Ovary (tissue), 7 donors: ENCODE measurements at regions not wholly inside any gene's neighbourhood (a gene's known extent, or its start where the extent isn't known, plus 50 kb on each side); places are given as distances from the start of the nearest gene placed in this dataset.
"Not testable (repeated sequence)": the region's sequence is repeated elsewhere in the genome, so short reads cannot be mapped to it uniquely, and the experiment has no call there.

ENCODE experiments used
- DNase-seq, 5 donors: peaks; one replicate each; pipeline ENCODE4 v3.0.0-alpha.2; 2019 to 2020
- H3K27ac ChIP-seq, 2 donors: fragments of 200-600 bp; one replicate each; pipeline versions ENCODE4 v1.5.1 to v1.8.0; 2019 to 2022
- H3K27me3 ChIP-seq: fragments of 200-600 bp; one replicate; pipeline ENCODE4 v1.8.0; 2022
- H3K36me3 ChIP-seq: fragments of 200-600 bp; sonication (generic); one replicate; pipeline ENCODE4 v1.5.1; 2019
- H3K4me1 ChIP-seq: one replicate; pipeline ENCODE4 v1.8.1; 2013; ENCODE audit warnings: mild to moderate bottlenecking, moderate library complexity; ENCODE audit not compliant: insufficient read depth
- H3K4me3 ChIP-seq: fragments of 200-600 bp; sonication (generic); one replicate; pipeline ENCODE4 v1.5.1; 2017
- H3K9me3 ChIP-seq, 2 donors: fragments of 200-600 bp in 1 of 2; sonication (generic) in 1 of 2; one replicate each; pipeline versions ENCODE4 v1.5.1 to v1.8.1; 2013 to 2019; ENCODE audit warnings: mild to moderate bottlenecking in 1 of 2, moderate library complexity in 1 of 2
- CTCF ChIP-seq, 3 donors: fragments of 450-650 bp in 2 of 3; fragments of 200-600 bp in 1 of 3; IDR thresholded peaks; one replicate each; pipeline versions ENCODE4 v1.5.1 to v1.8.0; 2016 to 2022; ENCODE audit warnings: antibody characterized with exemption in 3 of 3, mild to moderate bottlenecking in 1 of 3
- EP300 ChIP-seq: sonication (generic); formaldehyde crosslinking; IDR thresholded peaks from one replicate; pipeline ENCODE4 v1.6.1; 2017; ENCODE audit warnings: antibody characterized with exemption
- POLR2A ChIP-seq: fragments of 450-650 bp; IDR thresholded peaks from one replicate; pipeline ENCODE4 v1.6.1; 2017; ENCODE audit warnings: antibody characterized with exemption, mild to moderate bottlenecking, moderate library complexity
- WGBS, 3 donors: extraction: QIAGEN DNeasy Blood & Tissue Kit in 1 of 3; methylation state at CpG; one replicate each; pipeline versions ENCODE4 v1.1.5 to v1.1.7; 2013 to 2017; 5-methylcytosine and 5-hydroxymethylcytosine counted together
- intact Hi-C, 4 donors: fragments of 100-400 bp; cut with DNase I; formaldehyde crosslinking; loops; one replicate each; pipeline versions ENCODE4 v1.11.0 to v1.15.1; 2022 to 2023
- donor health status: DM: no; HTN: no; CAD: no; lungs with moderate emphysema.
- donor health status: DM: no; HTN: no; CAD: no.
- donor health status: Bipolar disorder and iron deficiency.
- donor health status: DM: no; HTN: no; CAD: no.
- donor health status: DM: yes; HTN: yes; CAD: no.

DNA sequence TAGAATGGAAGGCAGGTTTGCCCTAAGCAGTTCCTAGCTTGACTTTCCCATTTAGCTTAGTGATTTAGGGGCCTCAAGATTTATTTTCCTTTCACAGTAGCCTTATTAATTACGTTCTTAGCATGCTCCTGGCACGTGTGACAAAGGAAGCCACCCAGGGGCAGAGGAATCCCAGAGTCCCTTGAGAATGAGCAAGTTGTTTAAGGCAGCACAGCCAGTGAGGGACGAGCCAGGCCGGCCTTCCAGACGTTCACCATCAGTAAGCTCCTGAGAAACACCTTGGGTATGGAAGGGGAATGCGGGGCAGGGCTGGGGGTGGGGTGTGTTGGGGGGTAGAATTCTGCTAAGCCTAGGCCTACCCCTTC, 76.3 kb downstream of the SOWAHC start:
- Histone ChIP-seq H3K9me3 (no peaks in the 10 kb centered on the region), H3K4me1 (peaks cover 35% of the 10 kb centered on the region), H3K36me3 (no peaks in the 10 kb centered on the region), H3K4me3 (no peak overlapping the region), H3K27ac (peak overlapping the region; percentile 7 to 86), H3K27me3 (no peaks in the 10 kb centered on the region)
- TF ChIP-seq POLR2A = no peak
- TF ChIP-seq CTCF (IDR thresholded peaks at IDR 0.05) = no peak
- no peak for TF ChIP-seq EP300
- intact Hi-C loops = loop anchor here in 2 of 4 donors (10.0 kb wide), 1 partner anchor 76 kb away; the partner anchor contains the start of genes SEPTIN10 (in 2 of the 2) and SOWAHC (in 2 of the 2)
- 24 to 33% (median 25%) methylated on average over 6 of the region's 6 CpGs for WGBS, 3 donors
- DNase-seq = peak in 4 of 5 donors; percentile 17 to 59 (median 23)

DNA sequence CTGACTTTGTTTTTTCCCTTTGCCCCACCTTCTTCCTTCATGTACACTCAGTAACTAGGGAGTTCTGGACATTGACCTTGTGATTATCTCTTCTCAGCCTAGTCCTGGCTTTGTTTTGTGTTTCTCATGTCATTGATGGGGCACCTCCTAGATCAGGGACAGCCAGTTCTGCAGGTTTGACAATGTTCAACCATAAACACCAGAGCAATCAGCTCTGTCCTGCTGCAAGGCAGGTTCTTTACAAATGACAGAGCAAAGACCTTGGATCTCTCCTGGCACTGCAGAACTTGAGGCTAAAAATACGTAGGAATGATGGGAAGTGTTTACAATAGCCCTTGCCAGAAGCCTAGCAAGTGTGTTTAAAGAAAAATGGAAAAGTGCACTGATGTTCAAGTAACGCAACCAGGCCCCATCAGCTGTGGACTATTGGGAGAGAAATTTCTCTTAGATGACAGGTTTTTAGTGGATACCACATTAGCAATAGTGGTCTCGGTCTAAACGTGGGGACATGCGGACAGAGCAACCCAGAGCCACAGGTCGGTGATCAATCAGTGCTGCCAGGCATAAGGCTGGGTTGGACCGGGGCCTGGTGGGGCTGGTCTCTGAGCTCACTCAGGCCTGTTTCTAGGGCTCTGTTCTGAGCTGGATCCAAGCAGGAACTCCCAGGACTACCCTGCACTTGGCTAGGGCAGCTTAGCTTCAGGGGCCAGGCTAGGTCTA, 76.8 kb downstream of the SOWAHC start:
- intact Hi-C loops = loop anchor here in 2 of 4 donors (10.0 kb wide), 1 partner anchor 76 kb away; the partner anchor contains the start of genes SEPTIN10 (in 2 of the 2) and SOWAHC (in 2 of the 2)
- Histone ChIP-seq H3K27me3 (no peaks in the 10 kb centered on the region), H3K36me3 (no peaks in the 10 kb centered on the region), H3K4me1 (peaks cover 33% of the 10 kb centered on the region), H3K9me3 (no peaks in the 10 kb centered on the region), H3K27ac (peak overlapping the region; percentile 7 to 86), H3K4me3 (no peak overlapping the region)
- TF ChIP-seq POLR2A (no peak), EP300 (no peak), CTCF (IDR thresholded peaks at IDR 0.05) (no peak)
- peak; percentile 54 to 67 (median 62) for DNase-seq
- 7 to 18% (median 11%) methylated on average over 7 of the region's 7 CpGs for WGBS, 3 donors

- Histone ChIP-seq H3K36me3 (no peaks in the 10 kb centered on the region), H3K4me1 (peaks cover 33% of the 10 kb centered on the region), H3K4me3 (no peak overlapping the region), H3K9me3 (no peaks in the 10 kb centered on the region), H3K27ac (peak overlapping the region; percentile 74 to 86), H3K27me3 (no peaks in the 10 kb centered on the region)
- no peak for TF ChIP-seq CTCF (IDR thresholded peaks at IDR 0.05)
- no peak for TF ChIP-seq POLR2A
- no peak for TF ChIP-seq EP300
- 43 to 51% (median 47%) methylated on average over 15 of the region's 15 CpGs for WGBS, 3 donors
- intact Hi-C loops = loop anchor here in 2 of 4 donors (10.0 kb wide), 1 partner anchor 77 kb away; the partner anchor contains the start of genes SEPTIN10 (in 2 of the 2) and SOWAHC (in 2 of the 2)
- peak; percentile 33 to 57 (median 45) for DNase-seq
Observed at GRCh38 chr2:109692013-109692743, 78.0 kb downstream of the SOWAHC start.

- Histone ChIP-seq H3K27ac (peak overlapping the region in 1 of 2 donors; percentile 86), H3K4me1 (peaks cover 33% of the 10 kb centered on the region)
- intact Hi-C loops = loop anchor here in 2 of 4 donors (10.0 kb wide), 1 partner anchor 78 kb away; the partner anchor contains the start of genes SEPTIN10 (in 2 of the 2) and SOWAHC (in 2 of the 2)
- not testable (repeated sequence) for DNase-seq, H3K9me3 ChIP-seq, H3K36me3 ChIP-seq, H3K27me3 ChIP-seq, H3K4me3 ChIP-seq
- WGBS, 3 donors = 72 to 76% (median 75%) methylated on average over 9 of the region's 9 CpGs
Observed at GRCh38 chr2:109692831-109693230, 78.7 kb downstream of the SOWAHC start.

DNA sequence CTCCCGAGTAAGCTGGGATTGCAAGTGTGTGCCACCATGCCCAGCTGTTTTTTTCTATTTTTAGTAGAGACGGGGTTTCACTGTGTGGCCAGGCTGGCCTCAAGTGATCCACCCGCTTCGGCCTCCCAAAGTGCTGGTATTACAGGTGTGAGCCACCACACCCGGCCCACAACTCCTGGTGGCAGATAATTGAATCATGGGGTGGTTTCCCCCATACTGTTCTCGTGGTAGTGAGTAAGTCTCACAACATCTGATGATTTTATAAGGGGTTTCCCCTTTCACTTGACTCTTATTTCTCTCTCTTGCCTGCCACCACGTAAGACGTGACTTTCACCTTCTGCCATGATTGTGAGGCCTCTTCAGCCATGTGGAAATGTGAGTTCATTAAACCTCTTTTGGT, 79.1 kb downstream of the SOWAHC start:
- H3K27me3 ChIP-seq, DNase-seq, H3K36me3 ChIP-seq, H3K4me3 ChIP-seq, H3K9me3 ChIP-seq: not testable (repeated sequence)
- Histone ChIP-seq H3K27ac (peak overlapping the region in 1 of 2 donors; percentile 86), H3K4me1 (peaks cover 33% of the 10 kb centered on the region)
- intact Hi-C loops = loop anchor here in 2 of 4 donors (10.0 kb wide), 1 partner anchor 78 kb away; the partner anchor contains the start of genes SEPTIN10 (in 2 of the 2) and SOWAHC (in 2 of the 2)
- 91 to 94% (median 93%) methylated on average over 8 of the region's 8 CpGs for WGBS, 3 donors
